Spleen (tissue), 11 donors: ENCODE measurements at regions not wholly inside any gene's neighbourhood (a gene's known extent, or its start where the extent isn't known, plus 50 kb on each side); places are given as distances from the start of the nearest gene placed in this dataset.

Experiments used
- DNase-seq: peaks from one replicate; pipeline ENCODE4 v3.0.0-alpha.2; 2020
- H3K27ac ChIP-seq, 8 donors: fragments of 200-600 bp; sonication (generic) in 7 of 8; 1 replicate in 4 of 8; 2 replicates in 4 of 8; pipeline versions ENCODE4 v1.5.0 to v1.8.0; 2016 to 2021; ENCODE audit warnings: inconsistent platforms in 4 of 8, mild to moderate bottlenecking in 4 of 8, moderate library complexity in 1 of 8
- H3K27me3 ChIP-seq, 7 donors: fragments of 200-600 bp; sonication (generic) in 6 of 7; replicated peaks in 1 of 7; 1 replicate in 4 of 7; 2 replicates in 3 of 7; pipeline versions ENCODE4 v1.5.0 to v1.8.0; 2016 to 2021; ENCODE audit warnings: inconsistent platforms in 3 of 7, mild to moderate bottlenecking in 1 of 7
- H3K36me3 ChIP-seq, 6 donors: fragments of 200-600 bp; sonication (generic) in 5 of 6; 1 replicate in 4 of 6; 2 replicates in 2 of 6; pipeline versions ENCODE4 v1.5.0 to v1.8.0; 2016 to 2021; ENCODE audit warnings: inconsistent platforms in 2 of 6
- H3K4me1 ChIP-seq, 6 donors: fragments of 200-600 bp; sonication (generic) in 5 of 6; 1 replicate in 3 of 6; 2 replicates in 3 of 6; pipeline versions ENCODE4 v1.5.0 to v1.8.0; 2016 to 2021; ENCODE audit warnings: inconsistent platforms in 3 of 6
- H3K4me3 ChIP-seq, 8 donors: fragments of 200-600 bp; sonication (generic) in 7 of 8; 1 replicate in 4 of 8; 2 replicates in 4 of 8; pipeline versions ENCODE4 v1.5.0 to v1.8.0; 2016 to 2021; ENCODE audit warnings: inconsistent platforms in 4 of 8, mild to moderate bottlenecking in 4 of 8, moderate library complexity in 2 of 8
- H3K9me3 ChIP-seq, 8 donors: fragments of 200-600 bp; sonication (generic) in 7 of 8; 1 replicate in 4 of 8; 2 replicates in 4 of 8; pipeline versions ENCODE4 v1.5.0 to v1.8.0; 2016 to 2021; ENCODE audit warnings: inconsistent platforms in 4 of 8
- CTCF ChIP-seq, 11 experiments: fragments of 200-600 bp in 7 of 11; fragments of 450-650 bp in 4 of 11; sonication (generic) in 4 of 11; IDR thresholded peaks in 8 of 11; conservative IDR thresholded peaks in 3 of 11; 1 replicate in 7 of 11; 2 replicates in 4 of 11; pipeline versions ENCODE4 v1.4.0 to v1.8.0; 2016 to 2021; ENCODE audit warnings: antibody characterized with exemption in 11 of 11, inconsistent platforms in 4 of 11, mild to moderate bottlenecking in 1 of 11
- POLR2A ChIP-seq, 3 donors: fragments of 450-650 bp; IDR thresholded peaks; one replicate each; pipeline ENCODE4 v1.5.1; 2017; ENCODE audit warnings: antibody characterized with exemption in 3 of 3, mild to moderate bottlenecking in 1 of 3
- POLR2AphosphoS5 ChIP-seq, 3 donors: sonication (generic); formaldehyde crosslinking; IDR thresholded peaks; one replicate each; pipeline ENCODE4 v1.5.1; 2017; ENCODE audit warnings: antibody characterized with exemption in 3 of 3
- WGBS, 5 donors: extraction: QIAGEN DNeasy Blood & Tissue Kit in 3 of 5; methylation state at CpG; one replicate each; pipeline versions ENCODE4 v1.1.5 to v1.1.7; 2013 to 2018; 5-methylcytosine and 5-hydroxymethylcytosine counted together
- intact Hi-C: fragments of 100-400 bp; cut with DNase I; formaldehyde crosslinking; loops from one replicate; pipeline ENCODE4 v1.15.0; 2023; ENCODE audit warnings: low total_unique reads
- donor health status: healthy with polysubstance abuse.
- donor health status: DM: no; HTN: no; CAD: no; lungs with moderate emphysema.
- donor health status: DM: no; HTN: no; CAD: no.
- donor health status: Bipolar disorder and iron deficiency.
- donor health status: healthy.
- donor health status: DM: no; HTN: no; CAD: no.
- donor health status: DM: yes; HTN: yes; CAD: no.

- H3K4me1 ChIP-seq = peaks cover 0 to 17% (median 3%) of the 10 kb centered on the region in 6 donors
- TF ChIP-seq POLR2A (IDR thresholded peaks at IDR 0.05) (no peak), CTCF (IDR thresholded peaks at IDR 0.05 in 8 of 11, conservative IDR thresholded peaks at IDR 0.05 in 3 of 11) (no peak), POLR2AphosphoS5 (IDR thresholded peaks at IDR 0.05) (no peak)
- no peak for DNase-seq
- intact Hi-C loops = no loop called here
- H3K4me3 ChIP-seq = no peak overlapping the region
- no peak overlapping the region for H3K27ac ChIP-seq
- H3K9me3 ChIP-seq = peaks cover 0 to 23% (median 17%) of the 10 kb centered on the region in 8 donors
- WGBS, 5 donors = 93 to 98% (median 94%) methylated on average over 19 to 32 of the region's 32 CpGs
- H3K27me3 ChIP-seq = no peaks in the 10 kb centered on the region
- H3K36me3 ChIP-seq = no peaks in the 10 kb centered on the region
Measured at GRCh38 chr9:79862921-79863890, 291.4 kb downstream of the TLE4 start.

GRCh38 chr9:79858508-79858907 is 286.7 kb downstream of the TLE4 start:
- Histone ChIP-seq H3K4me3 (peak overlapping the region in 1 of 8 donors; percentile 26), H3K27me3 (no peaks in the 10 kb centered on the region), H3K4me1 (peaks cover 0 to 20% (median 2%) of the 10 kb centered on the region in 6 donors), H3K9me3 (peaks cover 0 to 23% (median 17%) of the 10 kb centered on the region in 8 donors), H3K36me3 (no peaks in the 10 kb centered on the region), H3K27ac (peak overlapping the region in 5 of 8 donors; percentile 5 to 44 (median 16))
- intact Hi-C loops = no loop called here
- 76 to 82% (median 77%) methylated on average over 3 of the region's 3 CpGs for WGBS, 5 donors
- TF ChIP-seq POLR2A (IDR thresholded peaks at IDR 0.05) (no peak), POLR2AphosphoS5 (IDR thresholded peaks at IDR 0.05) (no peak), CTCF (IDR thresholded peaks at IDR 0.05 in 8 of 11, conservative IDR thresholded peaks at IDR 0.05 in 3 of 11) (no peak)
- no peak for DNase-seq

GRCh38 chr9:79857188-79857587 is 285.4 kb downstream of the TLE4 start:
- Histone ChIP-seq H3K4me1 (peaks cover 0 to 20% (median 2%) of the 10 kb centered on the region in 6 donors), H3K4me3 (no peak overlapping the region), H3K9me3 (peaks cover 0 to 14% (median 10%) of the 10 kb centered on the region in 8 donors), H3K36me3 (no peaks in the 10 kb centered on the region), H3K27me3 (no peaks in the 10 kb centered on the region), H3K27ac (no peak overlapping the region)
- 52 to 80% (median 61%) methylated on average over 2 of the region's 2 CpGs for WGBS, 5 donors
- intact Hi-C loops = no loop called here
- TF ChIP-seq POLR2A (IDR thresholded peaks at IDR 0.05) = no peak
- no peak for TF ChIP-seq POLR2AphosphoS5 (IDR thresholded peaks at IDR 0.05)
- no peak for TF ChIP-seq CTCF (IDR thresholded peaks at IDR 0.05 in 8 of 11, conservative IDR thresholded peaks at IDR 0.05 in 3 of 11)
- no peak for DNase-seq

- Histone ChIP-seq H3K27me3 (no peaks in the 10 kb centered on the region), H3K4me3 (no peak overlapping the region), H3K4me1 (no peaks in the 10 kb centered on the region), H3K9me3 (peaks cover 3 to 34% (median 25%) of the 10 kb centered on the region in 8 donors), H3K27ac (no peak overlapping the region), H3K36me3 (no peaks in the 10 kb centered on the region)
- intact Hi-C loops = no loop called here
- DNase-seq = no peak
- no peak for TF ChIP-seq POLR2AphosphoS5 (IDR thresholded peaks at IDR 0.05)
- no peak for TF ChIP-seq CTCF (IDR thresholded peaks at IDR 0.05 in 8 of 11, conservative IDR thresholded peaks at IDR 0.05 in 3 of 11)
- TF ChIP-seq POLR2A (IDR thresholded peaks at IDR 0.05) = no peak
Measured at GRCh38 chr9:79847074-79847473, 275.3 kb downstream of the TLE4 start.
